T1000 (cell line): ENCODE measurements at regions not wholly inside any gene's neighbourhood (a gene's known extent, or its start where the extent isn't known, plus 50 kb on each side); places are given as distances from the start of the nearest gene placed in this dataset.
"Not testable (repeated sequence)": the region's sequence is repeated elsewhere in the genome, so short reads cannot be mapped to it uniquely, and the experiment has no call there.

Experiments
- DNase-seq: peaks from one replicate; lab custom pipeline; 2025; ENCODE audit warnings: mixed read lengths; lab: John Stamatoyannopoulos, UW

DNA sequence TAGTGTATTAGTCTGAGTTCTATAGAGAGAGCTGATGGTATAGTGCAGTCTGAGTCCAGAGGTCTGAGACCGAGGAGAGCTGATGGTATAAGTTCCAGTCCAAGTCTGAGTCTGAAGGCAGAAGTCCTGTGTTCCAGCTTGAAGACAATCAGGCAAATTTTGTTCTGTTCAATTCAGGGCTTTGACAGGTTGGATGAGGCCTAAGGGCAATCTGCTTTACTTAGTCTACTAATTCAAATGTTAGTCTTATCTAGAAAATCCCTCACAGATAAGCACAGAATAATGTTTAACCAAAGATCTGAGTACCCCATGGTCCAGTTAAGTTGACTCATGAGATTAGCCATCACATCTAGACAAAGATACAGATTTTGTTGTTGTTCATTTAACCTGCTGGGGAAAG is 303.0 kb upstream of the KLF4 start:
- no peak for DNase-seq

DNA sequence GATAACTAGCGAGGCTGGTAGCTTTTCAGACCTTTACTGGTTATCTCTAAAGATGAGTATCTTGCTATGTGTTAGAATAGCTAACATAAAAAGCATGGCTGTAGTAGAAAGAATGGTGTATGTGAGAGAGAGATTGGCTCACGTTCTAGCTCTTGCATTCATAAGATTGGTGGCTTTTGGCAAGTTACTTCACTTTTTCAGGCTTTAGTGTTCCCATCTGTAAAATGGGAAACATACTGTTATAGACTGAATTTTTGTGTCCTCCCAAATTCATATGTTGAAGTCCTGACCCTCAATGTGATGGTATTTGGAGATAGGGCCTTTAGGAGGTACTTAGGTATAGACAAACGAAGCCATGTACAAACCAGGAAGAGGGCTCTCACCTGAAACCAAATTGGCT is 302.4 kb upstream of the KLF4 start:
- DNase-seq = no peak

DNA sequence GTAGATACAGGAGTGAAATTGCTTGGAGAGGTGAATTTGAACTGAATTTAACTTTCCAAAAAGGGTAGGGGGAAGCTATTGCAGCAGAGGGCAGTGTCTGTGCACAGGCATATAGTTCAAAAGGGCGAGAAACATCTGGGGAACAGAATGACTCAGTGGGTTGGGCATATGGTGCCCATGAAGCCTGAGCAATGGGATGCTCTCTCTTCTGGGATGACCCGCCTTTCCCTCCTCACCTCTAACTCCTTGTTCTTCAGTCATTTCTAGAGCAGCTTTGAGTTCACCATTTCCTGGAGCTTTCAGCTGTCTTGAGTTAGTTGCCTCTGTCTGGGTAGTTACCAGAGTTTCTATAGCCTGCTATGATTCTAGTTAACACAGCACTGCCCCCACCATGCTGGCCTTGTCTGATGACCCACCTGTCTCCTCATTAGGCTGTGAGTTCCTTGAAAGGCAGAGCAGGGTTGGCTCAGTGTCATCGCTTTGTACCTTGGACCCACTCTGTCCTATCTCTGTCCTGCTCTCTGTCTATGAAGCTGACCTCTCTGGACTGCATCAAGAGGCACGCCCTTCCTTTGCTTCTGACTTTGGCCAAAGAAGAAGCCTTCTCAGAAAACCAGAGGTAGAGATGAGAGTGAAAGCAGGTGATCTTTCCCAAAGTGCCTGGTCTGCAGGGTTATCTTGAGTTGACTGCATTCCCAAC is 299.6 kb upstream of the KLF4 start:
- no peak for DNase-seq

DNA sequence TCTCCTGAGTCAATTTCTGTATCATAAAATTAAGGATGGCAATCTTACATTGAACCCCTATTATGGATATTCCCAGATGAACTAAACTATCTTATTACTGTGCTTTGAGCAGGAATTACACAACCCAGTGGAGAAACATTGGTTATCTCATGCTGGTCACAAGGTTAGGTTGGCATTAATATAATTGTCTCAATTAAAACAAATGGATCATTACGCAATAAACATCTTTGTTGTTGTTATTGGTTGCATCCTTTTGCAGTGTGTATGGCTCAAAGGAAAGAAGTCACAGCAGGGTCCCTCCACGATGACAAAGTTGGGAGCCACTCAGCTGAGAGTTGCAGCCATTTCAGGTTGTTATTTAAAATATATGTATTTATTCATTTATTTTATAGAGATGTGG is 297.0 kb upstream of the KLF4 start:
- DNase-seq = no peak

DNA sequence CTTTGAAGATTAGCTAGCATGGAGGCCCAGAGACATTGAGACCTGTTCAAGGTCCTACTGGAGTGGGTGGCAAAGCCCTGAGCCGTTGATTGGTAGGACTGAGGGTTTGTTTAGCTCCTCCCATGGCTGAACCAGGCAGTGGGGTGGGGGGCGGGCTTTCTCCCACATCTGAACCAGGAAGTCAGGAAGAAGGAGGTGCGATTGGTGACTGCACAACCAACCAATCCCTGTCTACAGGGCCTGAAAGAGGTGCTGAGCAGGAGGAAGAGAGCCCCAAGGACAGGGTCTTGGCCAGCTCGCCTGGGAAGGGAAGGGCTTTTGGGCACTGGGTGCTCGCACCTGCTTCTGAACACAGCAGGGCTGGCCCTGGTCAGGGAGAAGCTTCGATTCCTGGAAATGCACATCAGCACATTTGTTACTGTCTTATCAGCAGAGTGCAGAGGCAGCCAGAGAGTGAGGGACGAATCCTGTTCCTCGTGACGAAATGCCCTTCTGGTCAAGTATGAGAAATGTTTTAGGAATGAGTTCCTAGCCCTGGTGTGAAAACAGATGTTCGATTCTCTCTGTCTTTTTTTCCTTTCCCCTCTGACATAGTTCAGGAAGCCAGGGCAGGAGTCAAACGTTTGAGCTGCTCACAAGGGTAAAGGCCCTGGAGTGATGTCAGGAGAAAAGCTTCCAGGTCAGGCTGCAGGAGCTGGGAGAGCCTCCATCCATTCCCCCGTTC is 294.8 kb upstream of the KLF4 start:
- DNase-seq = peak; percentile 13

DNA sequence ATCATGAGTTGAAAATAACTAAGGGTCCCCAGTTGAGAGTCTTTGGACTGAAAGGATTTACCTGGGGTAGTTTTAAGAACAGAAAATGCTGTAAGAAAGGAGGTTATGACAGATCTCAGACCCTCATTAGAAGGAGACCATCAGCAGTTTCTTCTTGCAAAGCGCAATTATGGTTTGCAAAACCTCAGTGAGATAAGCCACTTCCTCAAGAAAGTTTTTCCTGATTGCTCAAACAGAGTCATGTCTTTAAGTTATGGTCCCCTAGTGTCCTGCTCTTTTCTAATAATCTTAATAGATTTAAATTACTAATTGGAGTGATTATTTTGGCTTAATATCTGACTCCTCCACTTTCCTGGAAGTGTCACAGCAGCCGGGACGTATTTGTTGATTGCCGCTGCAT is 293.2 kb upstream of the KLF4 start:
- no peak for DNase-seq

DNA sequence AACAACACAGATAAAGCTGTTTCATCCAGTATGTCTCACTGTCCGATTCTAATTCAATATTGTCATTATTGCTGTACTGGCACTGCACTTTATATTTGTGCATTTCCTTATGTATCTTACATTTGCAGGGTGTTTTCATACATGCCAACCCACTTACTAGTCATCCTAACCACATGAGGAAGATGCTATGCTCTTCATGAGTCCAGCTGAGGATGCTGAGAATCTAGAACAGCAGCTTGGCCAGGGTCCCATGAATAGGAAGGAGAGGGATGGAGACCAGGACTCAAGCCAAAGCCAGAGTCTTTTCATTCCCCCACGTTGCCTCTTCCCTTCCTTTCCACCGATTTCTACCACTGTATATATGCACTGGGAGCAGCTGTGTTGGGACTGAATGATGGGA is 292.8 kb upstream of the KLF4 start:
- no peak for DNase-seq

DNA sequence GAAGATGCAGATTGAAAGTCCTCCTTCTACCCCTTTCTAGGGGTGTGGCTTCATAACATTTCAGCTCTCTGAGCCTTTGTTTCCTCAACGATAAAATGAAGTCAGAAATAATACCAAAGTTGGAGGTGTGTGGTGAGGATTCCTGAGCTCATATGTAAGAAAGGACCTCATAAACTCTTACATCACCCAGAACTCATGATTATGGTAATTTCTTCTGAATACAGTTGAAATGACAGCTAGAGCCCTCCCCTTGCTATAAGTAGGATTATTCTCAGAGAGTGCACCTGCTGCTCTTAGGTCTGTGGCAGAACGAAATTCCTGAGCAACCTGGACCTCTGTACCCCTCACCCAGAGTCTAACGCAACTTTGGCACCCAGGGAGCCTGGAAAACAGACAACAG is 291.4 kb upstream of the KLF4 start:
- DNase-seq = no peak

DNA sequence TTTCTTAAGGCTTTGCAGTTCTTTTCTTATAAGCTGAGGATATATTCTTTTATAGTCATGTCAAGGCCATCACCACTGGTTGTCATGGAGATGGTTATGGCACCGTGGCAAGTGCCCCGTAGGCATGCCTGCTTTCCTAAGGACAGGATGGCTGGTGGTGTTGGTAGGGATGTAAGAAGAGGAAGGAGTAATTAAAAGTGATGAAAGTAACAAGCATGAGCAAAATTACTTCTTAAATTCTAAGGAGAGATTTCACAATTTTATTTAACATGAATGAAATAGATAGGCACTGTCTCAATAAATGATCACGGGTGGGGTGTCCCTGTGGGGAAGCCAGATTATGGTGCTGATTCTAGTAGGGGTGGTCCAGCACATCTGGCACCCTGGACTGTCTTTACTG is 290.2 kb upstream of the KLF4 start:
- no peak for DNase-seq

DNA sequence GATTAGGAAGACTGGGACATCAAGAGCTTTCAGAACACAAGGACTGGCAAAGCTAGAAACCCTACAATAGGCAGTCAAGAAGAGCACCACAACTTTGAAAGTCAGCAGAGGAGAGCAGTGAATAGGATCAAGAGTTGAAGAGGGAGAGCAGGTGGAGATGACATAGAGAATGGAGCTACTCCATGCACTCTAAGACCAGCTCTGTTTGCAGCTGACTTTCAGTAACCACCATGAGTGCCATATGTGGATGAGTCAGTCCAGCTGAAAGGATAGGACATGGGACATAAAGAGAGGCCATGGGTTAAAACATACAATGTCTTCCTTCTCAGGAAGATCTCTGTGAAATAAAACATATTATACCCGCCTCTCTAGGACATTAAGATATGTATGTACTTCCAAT is 289.1 kb upstream of the KLF4 start:
- DNase-seq = no peak

DNA sequence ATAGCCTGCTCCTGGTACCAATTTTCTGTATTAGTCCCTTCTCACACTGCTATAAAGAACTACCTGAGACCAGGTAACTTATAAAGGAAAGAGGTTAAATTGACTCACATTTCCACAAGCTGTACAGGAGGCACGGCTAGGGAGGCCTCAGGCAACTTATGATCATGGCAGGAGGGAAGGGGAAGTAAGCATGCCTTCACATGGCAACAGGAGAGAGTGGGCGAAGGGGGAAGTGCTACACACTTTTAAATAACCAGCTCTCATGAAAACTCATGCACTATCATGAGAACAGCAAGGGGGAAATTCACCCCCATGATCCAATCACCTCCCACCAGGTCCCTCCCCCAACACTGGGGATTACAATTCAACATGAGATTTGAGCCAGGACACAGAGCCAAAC is 284.5 kb upstream of the KLF4 start:
- DNase-seq = not testable (repeated sequence)

DNA sequence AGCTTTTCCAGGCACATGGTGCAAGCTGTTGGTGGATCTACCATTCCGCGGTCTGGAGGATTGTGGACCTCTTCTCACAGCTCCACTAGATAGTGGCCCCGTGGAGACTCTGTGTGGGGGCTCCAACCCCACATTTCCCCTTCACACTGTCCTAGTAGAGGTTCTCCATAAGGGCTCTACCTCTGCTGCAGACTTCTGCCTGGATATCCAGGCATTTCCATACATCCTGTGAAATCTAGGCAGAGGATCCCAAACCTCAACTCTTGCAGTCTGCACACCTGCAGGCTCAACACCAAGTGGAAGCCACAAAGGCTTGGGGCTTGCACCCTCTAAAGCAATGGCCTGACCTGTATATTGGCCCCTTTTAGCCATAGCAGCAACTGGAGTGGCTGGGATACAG is 283.4 kb upstream of the KLF4 start:
- DNase-seq = no peak

DNA sequence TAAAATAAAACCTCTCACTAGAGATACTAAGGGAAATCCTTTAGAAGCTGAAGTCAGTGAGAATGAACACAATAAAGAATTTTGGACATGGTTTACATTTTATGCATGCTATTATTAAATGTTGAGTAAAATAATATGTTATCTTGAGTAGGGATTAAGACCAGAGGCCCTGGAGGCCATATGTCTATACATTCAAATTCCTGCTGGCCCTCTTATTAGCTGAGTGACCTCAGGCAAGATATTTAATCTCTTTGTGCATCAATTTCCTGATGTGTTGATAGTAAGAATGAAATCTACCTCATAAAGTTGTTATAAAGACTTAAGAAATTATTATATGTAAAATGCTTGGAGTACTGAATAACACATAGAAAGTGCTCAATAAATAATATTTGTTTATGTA is 281.1 kb upstream of the KLF4 start:
- no peak for DNase-seq

DNA sequence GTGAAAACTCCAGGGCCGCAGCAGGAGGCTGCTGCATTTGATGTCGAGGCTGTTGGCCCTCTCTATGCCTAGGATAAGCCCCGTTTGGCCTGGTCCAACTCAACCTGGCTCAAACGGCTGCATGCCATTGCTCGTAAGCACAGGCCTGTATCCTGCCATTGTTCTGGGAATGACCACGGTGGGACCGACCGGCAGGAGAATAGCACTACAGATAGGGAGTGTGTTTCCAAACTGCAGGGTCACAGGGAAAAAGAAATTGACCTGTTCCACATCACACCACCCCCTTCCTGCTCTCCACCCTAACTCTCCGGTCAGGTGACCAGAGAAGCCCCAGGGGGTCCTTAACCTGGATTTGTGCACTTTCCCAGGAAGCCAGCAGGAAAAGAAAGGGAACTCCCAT is 278.7 kb upstream of the KLF4 start:
- no peak for DNase-seq

DNA sequence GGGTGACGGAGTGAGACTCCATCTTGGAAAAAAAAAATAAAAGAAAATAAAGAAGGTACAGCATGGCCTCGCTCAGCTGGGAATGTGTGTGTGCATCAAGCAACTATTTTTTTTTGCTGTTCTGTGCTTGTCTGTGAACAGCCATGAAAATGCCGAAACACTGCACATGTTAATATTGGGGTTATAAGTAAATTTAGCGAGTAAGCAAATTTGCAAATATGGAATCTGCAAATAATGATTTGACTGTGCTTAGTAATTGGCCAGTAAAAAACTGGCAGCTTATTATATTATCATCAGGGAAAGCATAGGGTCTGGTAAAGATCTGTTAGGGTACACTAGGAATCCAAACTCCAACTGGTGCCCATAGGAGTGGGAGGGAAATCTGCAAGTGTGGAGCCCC is 278.1 kb upstream of the KLF4 start:
- DNase-seq = no peak

DNA sequence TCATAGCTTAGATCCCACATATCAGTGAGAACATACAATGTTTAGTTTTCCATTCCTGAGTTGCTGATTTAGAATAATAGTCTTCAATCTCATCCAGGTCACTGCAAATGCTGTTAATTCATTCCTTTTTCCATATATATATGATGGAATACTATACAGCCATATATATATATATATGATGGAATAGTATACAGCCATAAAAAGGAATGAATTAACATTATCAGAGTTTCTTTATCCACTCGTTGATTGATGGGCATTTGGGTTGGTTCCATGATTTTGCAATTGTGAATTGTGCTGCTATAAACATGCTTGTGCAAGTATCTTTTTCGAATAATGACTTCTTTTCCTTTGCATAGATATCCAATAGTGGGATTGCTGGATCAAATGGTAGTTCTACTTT is 273.9 kb upstream of the KLF4 start:
- not testable (repeated sequence) for DNase-seq

DNA sequence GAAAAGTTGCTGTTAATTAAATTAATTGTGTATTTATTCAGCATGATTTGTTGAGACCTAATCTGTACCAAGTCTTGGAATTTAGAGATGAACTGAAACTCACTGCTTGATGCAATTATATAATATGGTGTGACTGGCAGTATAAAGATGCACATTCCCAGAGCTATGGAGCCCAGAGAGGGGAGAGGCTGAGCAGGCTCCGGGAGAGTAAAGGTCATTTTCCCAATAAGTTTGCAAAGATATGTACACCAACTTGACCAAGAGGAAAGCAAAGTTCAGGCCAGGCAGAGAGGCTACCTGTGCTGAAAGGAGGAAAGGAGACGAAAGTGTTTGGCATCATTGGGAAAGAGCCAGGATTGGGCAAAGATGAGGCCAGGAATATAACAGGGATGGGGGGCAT is 271.7 kb upstream of the KLF4 start:
- DNase-seq = no peak

DNA sequence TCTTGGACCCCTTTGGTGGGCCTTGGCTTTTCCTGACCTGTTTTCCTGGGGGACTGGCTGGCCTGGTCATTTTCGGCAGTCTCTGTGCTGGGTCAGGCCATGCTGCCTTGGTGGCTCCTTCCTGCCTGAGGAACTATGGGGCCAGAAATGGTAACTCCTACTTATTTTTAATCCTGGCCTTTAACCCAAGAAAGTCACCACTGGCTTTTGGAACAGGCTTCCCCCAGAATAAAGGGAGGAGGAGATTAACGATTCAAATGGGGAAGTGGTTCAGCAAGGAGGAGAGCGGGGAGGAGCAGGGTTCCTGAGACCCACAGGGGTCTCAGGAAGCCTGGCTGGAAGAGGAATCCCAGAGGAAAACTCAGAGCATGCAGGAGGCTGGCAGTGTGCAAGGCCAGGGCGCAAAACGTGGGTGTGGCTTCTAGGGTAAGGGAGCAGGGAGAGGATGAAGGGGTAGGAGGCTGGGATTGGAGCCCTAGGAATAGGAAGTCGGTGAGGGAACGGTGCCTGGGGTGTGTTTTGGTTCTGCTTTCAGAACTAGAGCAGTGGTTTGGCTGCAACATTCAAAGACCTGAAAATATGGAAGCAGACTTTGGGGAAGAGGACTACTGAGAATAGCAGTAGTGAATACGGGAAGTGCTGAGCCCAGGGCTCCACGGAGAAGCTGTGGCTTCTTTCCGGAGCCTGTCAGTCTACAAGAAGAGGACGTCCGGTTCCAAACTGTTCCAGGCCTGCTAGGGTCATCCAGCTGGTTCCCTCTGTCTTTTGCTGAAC is 271.1 kb upstream of the KLF4 start:
- no peak for DNase-seq

DNA sequence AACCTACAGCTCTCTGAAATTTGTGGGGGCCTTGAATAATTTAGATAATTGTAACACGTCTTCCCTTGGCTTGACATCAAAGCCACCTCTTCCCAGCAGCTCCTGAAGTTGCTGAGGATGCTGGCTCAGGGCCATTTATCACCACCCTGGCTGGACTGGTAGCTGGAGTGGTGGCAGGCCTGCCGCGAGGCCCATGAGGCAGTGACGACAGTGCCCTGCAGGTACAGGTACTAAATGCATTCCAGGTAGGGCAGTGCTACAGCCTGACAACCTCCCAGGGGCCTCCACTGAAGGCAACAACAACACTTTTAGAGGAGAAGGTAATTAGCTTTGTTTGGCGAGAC is 270.2 kb upstream of the KLF4 start:
- DNase-seq = no peak

DNA sequence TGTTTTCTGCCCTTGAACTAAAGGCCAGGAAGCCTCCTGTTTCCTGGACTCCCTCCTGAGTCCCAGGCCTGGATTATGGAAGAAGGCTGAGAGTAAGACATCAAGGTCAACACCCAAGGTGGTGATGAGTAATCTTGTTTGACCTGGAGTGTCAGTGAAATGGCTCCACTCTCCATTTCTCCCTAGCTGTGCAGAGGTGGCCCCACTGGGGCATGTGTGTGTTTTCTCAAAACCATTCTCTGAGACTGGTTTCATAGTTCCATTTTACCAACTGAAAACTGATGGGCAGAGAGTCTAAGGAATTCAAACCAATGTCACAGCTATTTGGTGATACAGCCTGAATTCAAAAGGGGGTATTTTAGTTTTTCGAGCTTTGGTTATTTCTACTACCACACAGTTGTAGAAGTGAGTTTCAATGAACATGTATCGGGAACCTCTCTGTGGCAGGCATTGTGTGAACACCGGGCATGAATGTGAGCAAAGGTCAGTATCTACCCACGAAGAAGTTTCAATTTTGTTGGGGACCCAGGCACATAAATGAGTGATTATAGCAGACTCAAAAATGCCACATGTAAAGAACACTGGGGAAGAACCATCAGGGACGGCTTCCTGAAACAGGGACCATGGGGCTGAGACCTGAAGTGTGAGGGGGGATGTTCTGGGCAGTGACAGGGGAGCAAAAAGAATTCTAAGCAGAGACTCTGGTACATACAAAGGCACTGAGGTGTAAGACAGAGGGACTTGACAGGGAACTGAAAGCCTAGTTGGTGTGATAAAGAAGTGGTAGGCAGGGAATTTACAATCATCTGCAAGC is 269.6 kb upstream of the KLF4 start:
- no peak for DNase-seq

DNA sequence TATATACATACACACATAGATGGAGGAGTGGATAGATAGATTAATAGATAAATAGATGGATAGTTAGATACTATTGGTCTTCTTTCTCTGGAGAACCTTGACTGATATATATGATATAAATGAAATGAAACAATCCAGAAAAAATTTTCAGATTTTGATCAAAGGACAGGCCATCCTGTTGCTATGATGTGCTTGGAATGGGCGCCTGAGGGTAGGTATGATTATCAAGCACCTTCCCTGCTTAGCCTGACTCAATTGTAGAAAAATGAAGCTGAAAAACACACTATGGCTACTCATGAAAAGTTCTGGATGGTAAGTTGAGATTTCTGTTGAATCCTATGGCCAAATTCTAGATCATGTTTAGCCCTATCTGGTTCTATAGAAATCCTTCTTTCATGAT is 266.5 kb upstream of the KLF4 start:
- DNase-seq = no peak

DNA sequence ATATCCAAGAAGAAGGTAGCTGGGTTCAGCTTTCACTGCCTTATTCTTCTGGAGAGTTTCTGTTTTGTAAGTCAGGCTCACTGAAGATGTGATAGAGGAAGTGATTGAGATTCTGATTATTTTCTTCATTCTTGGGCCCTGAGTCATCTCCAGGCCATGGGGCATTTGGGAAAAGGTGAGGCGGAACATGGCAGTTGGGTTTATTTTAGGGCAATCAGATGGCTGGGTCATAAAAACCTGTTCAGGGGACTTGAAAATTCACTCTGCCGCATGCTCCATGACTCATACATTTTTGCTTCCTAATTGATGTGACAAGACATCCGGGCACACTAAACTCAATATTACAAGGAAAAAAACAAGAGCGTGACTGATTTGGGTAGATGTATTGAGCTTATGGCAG is 265.7 kb upstream of the KLF4 start:
- DNase-seq = peak; percentile 67
